ENCODE measurements at regions not wholly inside any gene's neighbourhood (a gene's known extent, or its start where the extent isn't known, plus 50 kb on each side); places are given as distances from the start of the nearest gene placed in this dataset.

- TF ChIP-seq ZNF214 (tag by site-specific recombination; IDR thresholded peaks at IDR 0.05; ENCODE audit: borderline replicate concordance) (no peak), ZNF791 (tag by site-specific recombination; IDR thresholded peaks at IDR 0.05) (no peak), ZNF449 (tag by site-specific recombination; IDR thresholded peaks at IDR 0.05) (no peak), ZNF292 (tag by site-specific recombination; IDR thresholded peaks at IDR 0.05; ENCODE audit: borderline replicate concordance, low read depth) (no peak), ZXDB (tag by site-specific recombination; IDR thresholded peaks at IDR 0.05) (no peak), ZNF311 (tag by site-specific recombination; IDR thresholded peaks at IDR 0.05; ENCODE audit: borderline replicate concordance) (no peak), MYNN (tag by site-specific recombination; IDR thresholded peaks at IDR 0.05; ENCODE audit: borderline replicate concordance) (no peak), ZBTB1 (tag by site-specific recombination; IDR thresholded peaks at IDR 0.05) (no peak), PRDM1 (tag by site-specific recombination; IDR thresholded peaks at IDR 0.05) (no peak), ZNF121 (tag by site-specific recombination; IDR thresholded peaks at IDR 0.05) (no peak), ZNF707 (tag by site-specific recombination; IDR thresholded peaks at IDR 0.05) (no peak)
- TF ChIP-seq, protein P1, sequence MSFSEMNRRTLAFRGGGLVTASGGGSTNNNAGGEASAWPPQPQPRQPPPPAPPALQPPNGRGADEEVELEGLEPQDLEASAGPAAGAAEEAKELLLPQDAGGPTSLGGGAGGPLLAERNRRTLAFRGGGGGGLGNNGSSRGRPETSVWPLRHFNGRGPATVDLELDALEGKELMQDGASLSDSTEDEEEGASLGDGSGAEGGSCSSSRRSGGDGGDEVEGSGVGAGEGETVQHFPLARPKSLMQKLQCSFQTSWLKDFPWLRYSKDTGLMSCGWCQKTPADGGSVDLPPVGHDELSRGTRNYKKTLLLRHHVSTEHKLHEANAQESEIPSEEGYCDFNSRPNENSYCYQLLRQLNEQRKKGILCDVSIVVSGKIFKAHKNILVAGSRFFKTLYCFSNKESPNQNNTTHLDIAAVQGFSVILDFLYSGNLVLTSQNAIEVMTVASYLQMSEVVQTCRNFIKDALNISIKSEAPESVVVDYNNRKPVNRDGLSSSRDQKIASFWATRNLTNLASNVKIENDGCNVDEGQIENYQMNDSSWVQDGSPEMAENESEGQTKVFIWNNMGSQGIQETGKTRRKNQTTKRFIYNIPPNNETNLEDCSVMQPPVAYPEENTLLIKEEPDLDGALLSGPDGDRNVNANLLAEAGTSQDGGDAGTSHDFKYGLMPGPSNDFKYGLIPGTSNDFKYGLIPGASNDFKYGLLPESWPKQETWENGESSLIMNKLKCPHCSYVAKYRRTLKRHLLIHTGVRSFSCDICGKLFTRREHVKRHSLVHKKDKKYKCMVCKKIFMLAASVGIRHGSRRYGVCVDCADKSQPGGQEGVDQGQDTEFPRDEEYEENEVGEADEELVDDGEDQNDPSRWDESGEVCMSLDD (tag by site-specific recombination; IDR thresholded peaks at IDR 0.05): no peak
- TF ChIP-seq, protein P2, sequence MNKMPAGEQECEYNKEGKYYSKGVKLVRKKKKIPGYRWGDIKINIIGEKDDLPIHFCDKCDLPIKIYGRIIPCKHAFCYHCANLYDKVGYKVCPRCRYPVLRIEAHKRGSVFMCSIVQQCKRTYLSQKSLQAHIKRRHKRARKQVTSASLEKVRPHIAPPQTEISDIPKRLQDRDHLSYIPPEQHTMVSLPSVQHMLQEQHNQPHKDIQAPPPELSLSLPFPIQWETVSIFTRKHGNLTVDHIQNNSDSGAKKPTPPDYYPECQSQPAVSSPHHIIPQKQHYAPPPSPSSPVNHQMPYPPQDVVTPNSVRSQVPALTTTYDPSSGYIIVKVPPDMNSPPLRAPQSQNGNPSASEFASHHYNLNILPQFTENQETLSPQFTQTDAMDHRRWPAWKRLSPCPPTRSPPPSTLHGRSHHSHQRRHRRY (tag by site-specific recombination; IDR thresholded peaks at IDR 0.05): no peak
- TF ChIP-seq, protein P3, sequence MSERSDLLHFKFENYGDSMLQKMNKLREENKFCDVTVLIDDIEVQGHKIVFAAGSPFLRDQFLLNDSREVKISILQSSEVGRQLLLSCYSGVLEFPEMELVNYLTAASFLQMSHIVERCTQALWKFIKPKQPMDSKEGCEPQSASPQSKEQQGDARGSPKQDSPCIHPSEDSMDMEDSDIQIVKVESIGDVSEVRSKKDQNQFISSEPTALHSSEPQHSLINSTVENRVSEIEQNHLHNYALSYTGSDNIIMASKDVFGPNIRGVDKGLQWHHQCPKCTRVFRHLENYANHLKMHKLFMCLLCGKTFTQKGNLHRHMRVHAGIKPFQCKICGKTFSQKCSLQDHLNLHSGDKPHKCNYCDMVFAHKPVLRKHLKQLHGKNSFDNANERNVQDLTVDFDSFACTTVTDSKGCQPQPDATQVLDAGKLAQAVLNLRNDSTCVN (tag by site-specific recombination; optimal IDR thresholded peaks at IDR 0.05): no peak
- TF ChIP-seq, protein P4, sequence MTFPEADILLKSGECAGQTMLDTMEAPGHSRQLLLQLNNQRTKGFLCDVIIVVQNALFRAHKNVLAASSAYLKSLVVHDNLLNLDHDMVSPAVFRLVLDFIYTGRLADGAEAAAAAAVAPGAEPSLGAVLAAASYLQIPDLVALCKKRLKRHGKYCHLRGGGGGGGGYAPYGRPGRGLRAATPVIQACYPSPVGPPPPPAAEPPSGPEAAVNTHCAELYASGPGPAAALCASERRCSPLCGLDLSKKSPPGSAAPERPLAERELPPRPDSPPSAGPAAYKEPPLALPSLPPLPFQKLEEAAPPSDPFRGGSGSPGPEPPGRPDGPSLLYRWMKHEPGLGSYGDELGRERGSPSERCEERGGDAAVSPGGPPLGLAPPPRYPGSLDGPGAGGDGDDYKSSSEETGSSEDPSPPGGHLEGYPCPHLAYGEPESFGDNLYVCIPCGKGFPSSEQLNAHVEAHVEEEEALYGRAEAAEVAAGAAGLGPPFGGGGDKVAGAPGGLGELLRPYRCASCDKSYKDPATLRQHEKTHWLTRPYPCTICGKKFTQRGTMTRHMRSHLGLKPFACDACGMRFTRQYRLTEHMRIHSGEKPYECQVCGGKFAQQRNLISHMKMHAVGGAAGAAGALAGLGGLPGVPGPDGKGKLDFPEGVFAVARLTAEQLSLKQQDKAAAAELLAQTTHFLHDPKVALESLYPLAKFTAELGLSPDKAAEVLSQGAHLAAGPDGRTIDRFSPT (tag by site-specific recombination; IDR thresholded peaks at IDR 0.05): no peak
These were observed 66.3 kb upstream of the NAALADL2 start (continued) for GRCh38 chr3:174792864-174793263.

Data from HEK293 (cell line).